ENCODE measurements at regions not wholly inside any gene's neighbourhood (a gene's known extent, or its start where the extent isn't known, plus 50 kb on each side); places are given as distances from the start of the nearest gene placed in this dataset.

DNA sequence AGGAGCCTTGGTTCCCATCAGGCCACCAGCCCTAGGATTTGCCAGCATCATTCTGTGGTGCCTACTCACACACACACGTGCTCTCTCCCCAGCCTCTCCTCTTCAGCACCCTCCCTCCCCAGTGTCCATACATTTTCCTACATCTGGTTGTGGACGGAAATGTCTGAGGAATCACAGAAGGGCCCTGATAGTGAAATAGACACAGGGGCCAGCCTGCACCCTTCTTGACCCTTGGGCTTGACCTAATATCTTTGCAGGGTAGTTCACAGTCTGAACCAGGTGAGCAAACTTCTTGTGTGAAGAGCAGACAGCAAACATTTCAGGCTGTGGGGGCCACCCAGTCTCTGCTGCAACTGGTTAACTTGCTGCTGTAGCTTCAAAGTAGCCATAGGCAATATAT, 108.5 kb upstream of the NXT1 start:
- FAIRE-seq (no peak), DNase-seq (no peak)
- peaks cover 0 to 6% (median 0%) of the 10 kb centered on the region in 3 donors for H3K4me1 ChIP-seq (ENCODE audit: control insufficient read depth in 2 of 3, insufficient read depth in 2 of 3, low read depth in 1 of 3, low read length in 3 of 3)
- H3K4me3 ChIP-seq (ENCODE audit: low read length in 3 of 3): no peak overlapping the region
- TF ChIP-seq, protein P1, sequence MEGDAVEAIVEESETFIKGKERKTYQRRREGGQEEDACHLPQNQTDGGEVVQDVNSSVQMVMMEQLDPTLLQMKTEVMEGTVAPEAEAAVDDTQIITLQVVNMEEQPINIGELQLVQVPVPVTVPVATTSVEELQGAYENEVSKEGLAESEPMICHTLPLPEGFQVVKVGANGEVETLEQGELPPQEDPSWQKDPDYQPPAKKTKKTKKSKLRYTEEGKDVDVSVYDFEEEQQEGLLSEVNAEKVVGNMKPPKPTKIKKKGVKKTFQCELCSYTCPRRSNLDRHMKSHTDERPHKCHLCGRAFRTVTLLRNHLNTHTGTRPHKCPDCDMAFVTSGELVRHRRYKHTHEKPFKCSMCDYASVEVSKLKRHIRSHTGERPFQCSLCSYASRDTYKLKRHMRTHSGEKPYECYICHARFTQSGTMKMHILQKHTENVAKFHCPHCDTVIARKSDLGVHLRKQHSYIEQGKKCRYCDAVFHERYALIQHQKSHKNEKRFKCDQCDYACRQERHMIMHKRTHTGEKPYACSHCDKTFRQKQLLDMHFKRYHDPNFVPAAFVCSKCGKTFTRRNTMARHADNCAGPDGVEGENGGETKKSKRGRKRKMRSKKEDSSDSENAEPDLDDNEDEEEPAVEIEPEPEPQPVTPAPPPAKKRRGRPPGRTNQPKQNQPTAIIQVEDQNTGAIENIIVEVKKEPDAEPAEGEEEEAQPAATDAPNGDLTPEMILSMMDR (IDR thresholded peaks at IDR 0.05; ENCODE audit: borderline replicate concordance, extremely low read depth, insufficient read depth): no peak
- intact Hi-C loops (cut with DNase I): no loop called here
- H3K36me3 ChIP-seq (ENCODE audit: control insufficient read depth in 2 of 3, insufficient read depth in 3 of 3, low read length in 3 of 3): no peaks in the 10 kb centered on the region
- no peaks in the 10 kb centered on the region for H3K27me3 ChIP-seq (ENCODE audit: control insufficient read depth, insufficient read depth, low read length)
- H3K9me3 ChIP-seq (ENCODE audit: control insufficient read depth in 2 of 3, insufficient read depth in 1 of 3, low read length in 3 of 3): no peaks in the 10 kb centered on the region
- no peak overlapping the region for H3K27ac ChIP-seq (ENCODE audit: low read depth in 2 of 2, low read length in 2 of 2)
- H3K9ac ChIP-seq (ENCODE audit: low read length in 3 of 3): no peak overlapping the region

DNA sequence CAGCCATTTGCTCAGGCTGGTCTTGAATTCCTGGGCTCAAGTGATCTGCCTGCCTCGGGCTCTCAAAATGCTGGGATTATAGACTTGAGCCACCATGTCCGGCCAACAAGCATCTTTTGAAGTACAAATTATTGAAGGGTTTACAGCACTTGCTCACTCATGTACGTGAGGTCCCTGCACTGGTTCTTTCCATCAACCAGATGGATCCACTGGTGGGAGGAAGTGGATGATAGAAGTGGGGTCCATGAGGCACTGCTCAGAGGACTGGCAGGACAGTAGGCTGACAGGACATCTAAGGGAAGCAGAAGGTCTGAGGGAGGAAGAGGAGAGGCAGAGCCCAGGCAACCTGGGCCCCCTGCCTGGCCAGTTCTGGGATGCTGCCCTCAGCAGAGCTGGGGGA, 109.2 kb upstream of the NXT1 start:
- TF ChIP-seq, protein P1 (IDR thresholded peaks at IDR 0.05; ENCODE audit: borderline replicate concordance, extremely low read depth, insufficient read depth): no peak
- H3K4me1 ChIP-seq (ENCODE audit: control insufficient read depth in 2 of 3, insufficient read depth in 2 of 3, low read depth in 1 of 3, low read length in 3 of 3): peaks cover 0 to 6% (median 0%) of the 10 kb centered on the region in 3 donors
- intact Hi-C loops (cut with DNase I): no loop called here
- H3K9ac ChIP-seq (ENCODE audit: low read length in 3 of 3): no peak overlapping the region
- FAIRE-seq: no peak
- H3K4me3 ChIP-seq (ENCODE audit: low read length in 3 of 3): no peak overlapping the region
- no peak for DNase-seq
- H3K9me3 ChIP-seq (ENCODE audit: control insufficient read depth in 2 of 3, insufficient read depth in 1 of 3, low read length in 3 of 3): no peaks in the 10 kb centered on the region
- H3K27ac ChIP-seq (ENCODE audit: low read depth in 2 of 2, low read length in 2 of 2): no peak overlapping the region
- no peaks in the 10 kb centered on the region for H3K36me3 ChIP-seq (ENCODE audit: control insufficient read depth in 2 of 3, insufficient read depth in 3 of 3, low read length in 3 of 3)
- H3K27me3 ChIP-seq (ENCODE audit: control insufficient read depth, insufficient read depth, low read length): no peaks in the 10 kb centered on the region

DNA sequence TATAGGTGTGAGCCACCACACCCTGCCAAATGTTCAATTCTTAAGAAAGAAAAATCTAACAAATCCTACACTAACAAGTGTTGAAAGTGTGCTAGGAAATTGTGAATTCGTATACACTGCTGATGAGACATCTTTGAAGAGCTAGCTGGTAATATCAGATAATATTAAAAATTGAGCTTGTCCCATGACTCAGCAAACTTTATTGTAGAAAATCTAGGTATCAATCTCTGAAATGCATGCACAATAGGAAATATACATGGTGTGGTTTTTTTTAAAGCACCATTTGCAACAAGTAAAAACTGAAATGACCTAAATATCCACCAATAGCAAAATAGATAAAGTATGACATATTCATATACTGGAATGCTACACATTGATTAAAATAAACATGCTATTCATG, 110.1 kb upstream of the NXT1 start:
- Histone ChIP-seq H3K27me3 (ENCODE audit: control insufficient read depth, insufficient read depth, low read length) (no peaks in the 10 kb centered on the region), H3K9me3 (ENCODE audit: control insufficient read depth in 2 of 3, insufficient read depth in 1 of 3, low read length in 3 of 3) (no peaks in the 10 kb centered on the region), H3K36me3 (ENCODE audit: control insufficient read depth in 2 of 3, insufficient read depth in 3 of 3, low read length in 3 of 3) (no peaks in the 10 kb centered on the region), H3K4me3 (ENCODE audit: low read length in 3 of 3) (no peak overlapping the region), H3K9ac (ENCODE audit: low read length in 3 of 3) (no peak overlapping the region), H3K27ac (ENCODE audit: low read depth in 2 of 2, low read length in 2 of 2) (no peak overlapping the region), H3K4me1 (ENCODE audit: control insufficient read depth in 2 of 3, insufficient read depth in 2 of 3, low read depth in 1 of 3, low read length in 3 of 3) (peaks cover 0 to 3% (median 0%) of the 10 kb centered on the region in 3 donors)
- intact Hi-C loops (cut with DNase I): no loop called here
- TF ChIP-seq, protein P1 (IDR thresholded peaks at IDR 0.05; ENCODE audit: borderline replicate concordance, extremely low read depth, insufficient read depth): no peak
- DNase-seq: no peak
- no peak for FAIRE-seq

DNA sequence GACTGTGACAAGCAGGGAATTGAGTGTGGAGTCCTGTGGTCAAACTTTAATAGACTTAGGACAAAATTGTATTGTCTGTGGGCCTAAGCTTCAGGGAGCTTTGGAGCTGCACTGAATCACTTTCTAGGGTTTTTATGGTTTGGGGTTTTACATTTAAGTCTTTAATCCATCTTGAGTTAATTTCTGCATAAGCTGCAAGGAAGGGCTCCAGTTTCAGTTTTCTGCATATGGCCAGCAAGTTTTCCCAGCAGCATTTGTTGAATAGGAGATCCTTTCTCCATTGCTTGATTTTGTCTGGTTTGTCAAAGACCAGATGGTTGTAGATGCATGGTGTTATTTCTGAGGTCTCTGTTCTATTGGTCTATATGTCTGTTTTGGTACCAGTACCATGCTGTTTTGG, 113.4 kb upstream of the NXT1 start:
- Histone ChIP-seq H3K27ac (ENCODE audit: low read depth in 2 of 2, low read length in 2 of 2) (no peak overlapping the region), H3K9me3 (ENCODE audit: control insufficient read depth in 2 of 3, insufficient read depth in 1 of 3, low read length in 3 of 3) (peaks cover 0 to 3% (median 0%) of the 10 kb centered on the region in 3 donors), H3K9ac (ENCODE audit: low read length in 3 of 3) (no peak overlapping the region), H3K4me1 (ENCODE audit: control insufficient read depth in 2 of 3, insufficient read depth in 2 of 3, low read depth in 1 of 3, low read length in 3 of 3) (no peaks in the 10 kb centered on the region), H3K36me3 (ENCODE audit: control insufficient read depth in 2 of 3, insufficient read depth in 3 of 3, low read length in 3 of 3) (no peaks in the 10 kb centered on the region), H3K4me3 (ENCODE audit: low read length in 3 of 3) (no peak overlapping the region), H3K27me3 (ENCODE audit: control insufficient read depth, insufficient read depth, low read length) (no peaks in the 10 kb centered on the region)
- DNase-seq: no peak
- intact Hi-C loops (cut with DNase I): loop anchor here (10.0 kb wide), 1 partner anchor 542 kb away; no protein-coding TSS in a partner anchor
- TF ChIP-seq, protein P1 (IDR thresholded peaks at IDR 0.05; ENCODE audit: borderline replicate concordance, extremely low read depth, insufficient read depth): no peak
- FAIRE-seq: no peak

All from kidney (tissue), 13 donors.